ENCODE measurements at regions not wholly inside any gene's neighbourhood (a gene's known extent, or its start where the extent isn't known, plus 50 kb on each side); places are given as distances from the start of the nearest gene placed in this dataset.

- H4K20me1 ChIP-seq (replicated peaks; ENCODE audit: control insufficient read depth, extremely low read depth, insufficient read depth, low read length): no peaks in the 10 kb centered on the region
- TF ChIP-seq MAX (IDR thresholded peaks at IDR 0.05; ENCODE audit: insufficient read depth, insufficient read length) (no peak), EZH2 (IDR thresholded peaks at IDR 0.05; ENCODE audit: borderline replicate concordance, low read depth, low read length, severe bottlenecking) (no peak), GATA2 (IDR thresholded peaks at IDR 0.05; ENCODE audit: insufficient read depth, insufficient read length, low read depth, low read length) (no peak), POLR2A (IDR thresholded peaks at IDR 0.05; ENCODE audit: low read depth, low read length) (no peak)
- CTCF ChIA-PET: no interaction called here
- H3K79me2 ChIP-seq (ENCODE audit: control insufficient read depth, insufficient read depth, low read length): no peaks in the 10 kb centered on the region
- no peaks in the 10 kb centered on the region for H3K9me3 ChIP-seq (replicated peaks; ENCODE audit: control insufficient read depth, insufficient read depth, low read length)
- H2AFZ ChIP-seq (ENCODE audit: low read depth, low read length): no peak overlapping the region
- no peaks in the 10 kb centered on the region for H3K36me3 ChIP-seq (ENCODE audit: control insufficient read depth in 2 of 2, extremely low read depth in 1 of 2, insufficient read depth in 2 of 2, low read length in 2 of 2)
- dilution Hi-C loops (cut with MboI; ENCODE audit: extremely low pct_ligation_motif_present, low sequenced_read_pairs) (no loop called here), intact Hi-C loops (cut with micrococcal nuclease) (no loop called here)
- H3K9me1 ChIP-seq (replicated peaks; ENCODE audit: control insufficient read depth, extremely low read depth, insufficient read depth, low read length): no peaks in the 10 kb centered on the region
- H3K4me2 ChIP-seq (ENCODE audit: insufficient read depth, low read length): no peak overlapping the region
- H3K27me3 ChIP-seq (ENCODE audit: control insufficient read depth in 2 of 2, insufficient read depth in 2 of 2, low read length in 2 of 2): no peaks in the 10 kb centered on the region
- BruUV-seq (replicated peaks): no TSS peak
- H3K4me3 ChIP-seq (replicated peaks in 1 of 3; ENCODE audit: insufficient read depth in 1 of 3, low read depth in 1 of 3, low read length in 3 of 3): no peak overlapping the region
- DNase-seq (ENCODE audit: low read depth, low spot score) (no peak), FAIRE-seq (no peak)
- POLR2A ChIA-PET: no interaction called here
- no peak overlapping the region for H3K9ac ChIP-seq (replicated peaks; ENCODE audit: extremely low read depth, insufficient read depth, low read length)
- no peaks in the 10 kb centered on the region for H3K4me1 ChIP-seq (ENCODE audit: control insufficient read depth, extremely low read depth, insufficient read depth, low read length)
- no peak overlapping the region for H3K27ac ChIP-seq (ENCODE audit: insufficient read depth, low read depth, low read length)
Measured at GRCh38 chr2:234355808-234356365, 141.0 kb downstream of the ARL4C start.

- POLR2A ChIA-PET: no interaction called here
- dilution Hi-C loops (cut with MboI; ENCODE audit: extremely low pct_ligation_motif_present, low sequenced_read_pairs): no loop called here
- FAIRE-seq: no peak
Measured at GRCh38 chr2:234355021-234355720, 141.7 kb downstream of the ARL4C start.

More at GRCh38 chr2:234355021-234355720, 141.7 kb downstream of the ARL4C start:
- H3K36me3 ChIP-seq (ENCODE audit: control insufficient read depth in 2 of 2, extremely low read depth in 1 of 2, insufficient read depth in 2 of 2, low read length in 2 of 2): no peaks in the 10 kb centered on the region
- no peaks in the 10 kb centered on the region for H4K20me1 ChIP-seq (replicated peaks; ENCODE audit: control insufficient read depth, extremely low read depth, insufficient read depth, low read length)
- no peak overlapping the region for H2AFZ ChIP-seq (ENCODE audit: low read depth, low read length)
- intact Hi-C loops (cut with micrococcal nuclease): no loop called here
- no peak overlapping the region for H3K9ac ChIP-seq (replicated peaks; ENCODE audit: extremely low read depth, insufficient read depth, low read length)
- H3K27ac ChIP-seq (ENCODE audit: insufficient read depth, low read depth, low read length): no peak overlapping the region
- H3K4me2 ChIP-seq (ENCODE audit: insufficient read depth, low read length): no peak overlapping the region
- DNase-seq (ENCODE audit: low read depth, low spot score): no peak
- no peak overlapping the region for H3K4me3 ChIP-seq (replicated peaks in 1 of 3; ENCODE audit: insufficient read depth in 1 of 3, low read depth in 1 of 3, low read length in 3 of 3)
- H3K9me1 ChIP-seq (replicated peaks; ENCODE audit: control insufficient read depth, extremely low read depth, insufficient read depth, low read length): no peaks in the 10 kb centered on the region
- no peaks in the 10 kb centered on the region for H3K27me3 ChIP-seq (ENCODE audit: control insufficient read depth in 2 of 2, insufficient read depth in 2 of 2, low read length in 2 of 2)
- TF ChIP-seq MAX (IDR thresholded peaks at IDR 0.05; ENCODE audit: insufficient read depth, insufficient read length): no peak
- no TSS peak for BruUV-seq (replicated peaks)
- H3K9me3 ChIP-seq (replicated peaks; ENCODE audit: control insufficient read depth, insufficient read depth, low read length): no peaks in the 10 kb centered on the region
- CTCF ChIA-PET: no interaction called here
- no peaks in the 10 kb centered on the region for H3K79me2 ChIP-seq (ENCODE audit: control insufficient read depth, insufficient read depth, low read length)
- H3K4me1 ChIP-seq (ENCODE audit: control insufficient read depth, extremely low read depth, insufficient read depth, low read length): no peaks in the 10 kb centered on the region
